NCI-H2081 (cell line): ENCODE measurements at regions not wholly inside any gene's neighbourhood (a gene's known extent, or its start where the extent isn't known, plus 50 kb on each side); places are given as distances from the start of the nearest gene placed in this dataset.

Experiments
- DNase-seq, 2 experiments: peaks; one replicate each; lab custom pipeline; 2025; lab: John Stamatoyannopoulos, UW

DNA sequence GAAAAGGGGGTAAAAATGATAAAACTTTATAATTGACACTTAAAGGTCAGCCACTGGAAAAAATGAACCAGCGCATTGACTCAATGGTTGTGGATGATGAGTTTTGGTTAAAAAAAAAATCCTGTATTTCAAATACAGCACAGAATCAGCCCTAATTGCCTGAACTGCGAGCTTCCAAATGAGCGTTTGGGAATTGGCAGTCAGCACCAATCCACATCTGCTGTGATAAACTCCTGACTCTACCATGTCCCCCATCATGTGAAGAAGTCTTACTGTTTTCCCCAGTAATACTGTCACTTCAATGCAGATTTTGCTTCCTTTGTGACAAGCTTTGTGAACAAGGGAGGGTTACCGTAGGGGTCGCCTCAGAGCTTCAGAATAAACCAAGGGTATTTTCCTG, 235.4 kb downstream of the EBLN2 start:
- DNase-seq, result no peak

DNA sequence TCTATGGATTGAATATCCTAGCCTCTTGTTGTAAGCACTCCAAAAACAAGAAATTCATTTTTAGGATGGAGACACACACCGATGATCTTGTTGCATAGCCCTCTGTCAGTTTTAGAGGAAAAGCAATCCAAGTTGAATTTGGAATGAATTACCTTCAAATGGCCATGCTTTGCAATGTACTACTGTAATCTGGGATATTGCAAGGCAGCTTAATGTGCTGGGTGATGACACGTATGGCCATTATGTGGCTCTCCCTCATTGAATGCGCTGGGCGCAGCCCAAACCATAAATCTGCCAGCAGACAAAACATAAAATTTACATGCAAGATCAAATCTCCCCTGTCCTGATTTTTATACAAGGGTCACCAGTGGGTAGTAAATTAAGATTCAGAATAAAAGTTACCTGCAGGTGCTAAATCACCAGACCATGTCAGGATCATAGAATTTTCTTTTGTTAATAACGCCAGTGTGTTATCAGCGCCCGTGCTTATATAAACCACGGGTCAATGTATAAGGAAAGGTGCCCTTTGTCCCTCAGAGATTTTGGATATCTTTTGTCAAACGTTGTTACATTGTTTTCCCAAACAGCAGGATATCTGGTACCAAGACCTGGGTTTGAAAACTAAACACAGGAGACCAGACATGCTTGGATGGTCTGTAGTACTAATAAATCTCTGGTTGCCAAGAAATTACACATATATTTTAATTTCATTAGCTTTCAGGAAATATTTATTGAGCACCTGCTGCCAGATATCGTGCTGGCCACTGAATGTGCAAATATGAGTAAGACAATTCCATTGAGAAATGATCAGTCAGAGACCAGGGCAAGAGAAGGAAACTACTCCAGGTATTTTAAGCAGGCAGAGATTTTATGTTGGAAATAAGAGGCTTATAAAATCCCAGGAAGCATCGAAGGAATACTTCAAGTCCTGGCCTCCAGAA, 237.1 kb downstream of the EBLN2 start:
- peak; percentile 11 to 65 for DNase-seq

DNA sequence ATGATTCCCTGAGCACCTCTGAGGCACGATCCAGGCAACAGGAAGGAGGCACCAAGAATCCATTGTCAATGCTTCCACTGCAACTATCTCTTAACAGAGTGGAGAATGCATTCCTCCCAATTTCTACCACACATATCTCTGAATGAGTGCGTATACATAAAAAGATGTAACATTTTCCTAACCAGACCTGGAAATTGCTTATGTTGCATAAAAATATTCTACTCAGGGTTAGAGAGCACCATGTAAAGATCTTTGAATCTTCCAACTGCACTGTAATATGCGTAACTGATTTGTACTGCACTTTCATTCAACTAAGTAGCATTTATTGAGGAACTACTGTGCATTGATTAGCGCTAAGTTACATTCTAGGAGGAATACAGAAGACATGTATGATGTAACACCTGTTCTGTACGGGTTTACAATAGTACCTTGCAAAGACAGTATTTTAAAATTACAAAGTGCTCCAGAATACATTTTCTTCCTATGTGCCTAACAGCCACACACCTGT, 237.8 kb downstream of the EBLN2 start:
- DNase-seq, result no peak

DNA sequence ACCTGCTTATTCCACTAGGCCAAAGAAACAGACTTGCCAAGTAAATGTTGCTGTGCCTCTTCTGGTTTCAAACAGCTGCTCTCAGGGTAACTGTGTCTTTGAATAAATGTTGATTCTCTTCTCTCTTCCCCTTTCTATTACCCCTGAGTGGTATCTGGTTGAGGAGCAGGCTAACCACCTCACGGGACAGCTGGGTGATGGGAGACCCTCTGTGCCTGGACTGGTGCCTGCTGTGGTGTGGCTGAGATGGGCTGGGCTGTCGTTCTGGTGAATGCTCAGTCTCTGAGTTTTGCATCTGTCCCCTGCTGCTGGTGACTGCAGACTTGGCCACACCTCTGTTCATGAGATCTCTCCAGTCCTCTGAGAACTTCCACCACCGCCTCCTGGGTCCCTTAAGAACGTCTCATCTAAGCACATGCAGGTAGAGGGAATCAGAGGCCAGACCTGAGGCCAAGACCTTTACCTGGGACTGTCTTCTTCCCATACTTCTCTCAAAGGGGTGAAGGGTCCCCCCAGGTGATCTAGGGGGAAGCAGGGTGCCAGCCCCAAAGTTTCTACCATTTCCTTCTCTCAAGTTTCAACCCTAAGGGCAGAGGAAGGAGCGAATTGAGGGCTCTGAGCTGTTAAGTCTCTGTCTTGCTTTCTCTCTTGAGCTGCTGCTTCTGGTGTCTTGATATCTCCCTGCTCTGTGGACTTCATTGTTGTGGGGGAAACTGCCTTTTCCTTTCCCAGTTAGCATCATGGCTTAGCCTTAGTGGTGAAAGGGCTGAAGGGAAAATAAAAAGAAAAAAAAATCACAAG, 252.9 kb downstream of the EBLN2 start:
- no peak for DNase-seq

DNA sequence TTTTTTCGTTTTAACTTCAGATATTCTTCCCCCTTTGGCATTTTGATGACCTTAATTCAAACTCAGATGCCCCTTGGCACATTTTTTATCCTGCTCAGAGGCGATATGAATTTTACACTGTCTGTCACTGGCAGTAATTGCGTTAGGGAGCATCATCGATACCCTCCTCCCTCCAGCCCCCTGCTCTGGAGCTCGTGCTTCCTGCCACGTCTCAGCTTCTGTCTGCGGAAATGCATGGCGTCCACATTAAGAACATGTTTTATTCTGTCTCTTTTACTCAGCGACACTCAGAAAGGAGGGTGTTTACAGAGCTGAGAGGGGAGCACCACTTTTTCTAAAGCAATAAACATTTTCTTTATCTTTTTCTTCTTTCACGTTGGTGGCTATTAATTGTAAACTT, 254.2 kb downstream of the EBLN2 start:
- DNase-seq, result no peak

DNA sequence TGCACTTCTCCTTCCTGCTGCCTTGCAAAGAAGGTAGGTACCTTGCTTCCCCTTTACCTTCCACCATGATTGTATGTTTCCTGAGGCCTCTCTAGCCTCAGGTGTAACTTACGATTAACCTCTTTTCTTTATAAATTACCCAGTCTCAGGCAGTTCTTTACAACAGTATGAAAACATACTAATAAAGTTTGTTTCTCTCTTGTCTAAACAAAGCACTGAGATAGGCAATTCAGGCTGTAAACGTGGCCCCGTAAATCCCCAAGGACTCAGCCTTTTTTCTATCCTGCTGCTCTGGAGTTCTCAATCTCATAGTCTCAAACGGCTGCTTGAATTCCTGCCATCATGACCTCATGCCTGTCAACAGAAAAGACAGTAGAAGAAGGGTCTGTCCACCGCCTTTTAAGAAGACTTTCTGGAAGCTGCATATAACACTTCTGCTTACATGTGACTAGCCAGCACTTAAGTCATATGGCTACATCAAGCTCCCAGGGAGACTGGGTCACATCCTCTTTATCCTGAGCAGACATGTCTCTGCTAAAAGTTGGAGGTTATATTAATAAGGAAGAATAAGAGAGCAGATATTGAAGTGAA, 257.8 kb downstream of the EBLN2 start:
- DNase-seq, result no peak

DNA sequence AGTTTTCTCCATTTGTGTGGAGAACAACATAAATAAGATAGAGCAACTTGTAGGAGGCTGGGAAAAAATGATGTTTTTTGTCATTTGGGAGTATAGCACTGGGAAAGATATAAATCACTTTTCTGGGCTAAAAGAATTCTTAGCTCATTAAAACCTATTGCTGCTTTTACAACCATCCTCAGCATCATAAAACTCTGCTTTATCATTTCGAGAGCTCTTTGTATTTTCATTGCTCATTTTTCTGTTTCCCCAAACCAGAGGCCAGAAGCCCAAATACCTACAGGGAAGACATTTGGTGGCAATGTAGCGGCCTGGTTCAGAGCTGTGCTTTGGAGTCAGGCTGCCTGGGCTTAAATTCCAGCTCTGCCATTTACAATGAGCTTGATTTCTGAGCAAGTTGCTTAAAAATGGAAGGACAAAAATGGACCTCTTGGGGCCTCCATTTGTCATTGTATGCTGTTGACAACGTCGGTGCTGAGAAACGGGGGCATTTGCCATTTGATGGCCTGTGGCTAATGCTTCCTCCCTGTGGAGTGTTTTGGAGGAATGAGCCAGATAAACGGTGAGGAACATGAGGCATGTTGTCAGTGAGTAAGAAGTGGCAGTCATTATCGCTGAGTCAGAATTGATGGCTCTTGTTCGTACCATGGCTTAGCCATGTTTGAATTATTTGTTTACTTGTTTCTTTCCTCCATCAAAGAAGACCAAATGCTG, 260.0 kb downstream of the EBLN2 start:
- no peak for DNase-seq

DNA sequence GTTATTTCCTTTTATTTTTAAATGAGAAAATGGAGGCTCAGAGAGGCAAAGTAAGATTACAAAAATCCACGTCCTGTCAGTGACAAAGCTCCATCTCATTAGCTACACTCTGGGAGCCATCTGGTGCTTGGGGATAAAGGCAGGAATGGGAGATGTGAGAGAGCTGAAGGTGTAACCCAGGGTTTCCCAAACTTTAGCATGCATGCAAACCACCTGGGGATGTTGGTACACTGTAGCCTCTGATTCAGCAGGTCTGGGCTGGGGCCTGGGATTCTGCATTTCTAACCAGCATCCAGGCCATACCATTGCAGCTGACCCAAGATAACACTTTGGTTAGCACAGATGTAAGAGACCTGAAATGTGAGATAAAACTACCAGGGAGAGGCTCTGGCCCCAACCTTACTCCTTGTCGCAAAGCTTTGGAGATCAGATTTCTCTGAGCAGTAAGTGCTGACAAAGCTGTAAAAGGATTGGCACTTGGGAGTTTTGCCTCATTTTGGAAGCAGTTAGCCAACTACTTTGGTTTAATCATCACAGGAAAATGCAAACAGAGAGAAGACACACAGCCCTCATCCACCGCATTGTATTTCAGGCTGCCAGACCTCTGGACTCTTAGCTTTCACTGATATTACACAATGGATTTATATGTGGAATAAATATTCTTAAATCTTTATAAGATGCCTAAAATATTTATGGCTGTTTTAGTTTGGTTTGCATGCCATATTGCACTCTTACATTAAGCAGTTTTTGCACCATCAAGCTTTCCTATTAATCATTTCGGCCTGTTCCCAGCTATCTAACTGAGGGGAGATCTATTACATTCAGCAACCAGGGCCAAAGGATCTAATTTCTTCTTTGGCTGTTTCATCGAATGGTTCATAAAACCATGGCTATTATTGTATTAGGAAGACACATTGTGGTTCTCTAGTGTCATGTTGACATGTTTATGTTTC, 263.0 kb downstream of the EBLN2 start:
- peak in 1 of 2 experiments; percentile 29 for DNase-seq

DNA sequence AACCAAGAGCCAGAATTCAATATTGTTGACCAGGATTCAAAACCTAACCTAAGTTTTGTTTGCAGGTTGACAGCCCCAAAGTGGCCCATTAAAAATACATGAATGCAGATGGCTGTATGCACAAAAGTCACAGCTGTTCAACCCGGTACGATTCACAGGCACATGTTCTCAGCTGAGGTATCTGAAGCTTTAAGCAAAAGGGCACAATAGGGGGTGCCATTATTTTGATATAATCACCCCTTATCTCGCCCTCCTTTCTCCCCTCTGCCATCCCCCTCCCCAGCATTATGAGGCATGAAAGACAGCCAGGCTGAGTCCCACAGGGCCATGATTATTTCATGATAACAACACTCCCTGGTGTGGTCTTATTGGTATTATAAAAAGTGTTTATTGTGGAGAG, 264.9 kb downstream of the EBLN2 start:
- DNase-seq, result no peak

DNA sequence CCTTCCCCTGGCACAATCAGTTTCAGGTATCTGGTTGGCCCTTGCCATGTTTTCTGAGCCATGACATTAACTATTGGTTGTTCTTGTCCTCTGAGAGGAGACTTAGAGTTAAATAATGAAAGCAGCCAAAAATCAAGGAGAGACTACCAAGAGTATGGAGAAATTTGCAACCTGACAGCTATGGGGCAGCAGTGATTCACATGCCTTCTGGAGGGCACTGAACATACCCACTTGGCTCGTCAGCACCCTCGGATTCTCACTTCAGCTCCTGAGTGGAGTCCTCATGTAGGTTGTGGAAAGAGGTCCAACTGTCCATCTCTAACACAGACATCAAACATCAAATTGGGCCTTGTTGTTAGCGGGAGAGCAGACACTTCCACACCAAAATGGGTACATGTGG, 265.6 kb downstream of the EBLN2 start:
- DNase-seq, result no peak
